GM19452 (cell line): ENCODE measurements at regions not wholly inside any gene's neighbourhood (a gene's known extent, or its start where the extent isn't known, plus 50 kb on each side); places are given as distances from the start of the nearest gene placed in this dataset.

ENCODE experiments used
- ATAC-seq: cut with Tn5 transposase; IDR thresholded peaks from one replicate; pipeline ENCODE4 v1.9.1; 2021; ENCODE audit not compliant: unreplicated experiment

DNA sequence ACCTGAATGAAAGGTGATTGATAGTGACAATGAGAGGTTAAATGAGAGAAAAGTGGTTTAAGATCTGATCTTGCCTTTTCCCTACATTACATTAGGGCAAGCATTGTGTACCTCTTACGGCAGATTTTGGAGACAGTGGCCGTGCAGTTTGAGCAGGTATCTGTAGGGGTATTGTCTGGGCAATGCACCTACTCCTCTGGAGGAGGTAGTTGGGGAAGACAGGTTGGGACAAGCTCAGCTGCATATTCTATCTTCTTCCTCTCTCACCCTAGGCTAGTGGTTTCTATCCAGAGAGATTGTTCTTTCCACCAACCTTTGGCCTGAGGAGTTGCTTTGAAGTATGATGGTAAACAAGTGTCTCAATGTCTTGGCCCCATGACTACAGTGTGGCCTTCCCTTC lies 323.2 kb downstream of the CYP26B1 start:
- no peak for ATAC-seq

DNA sequence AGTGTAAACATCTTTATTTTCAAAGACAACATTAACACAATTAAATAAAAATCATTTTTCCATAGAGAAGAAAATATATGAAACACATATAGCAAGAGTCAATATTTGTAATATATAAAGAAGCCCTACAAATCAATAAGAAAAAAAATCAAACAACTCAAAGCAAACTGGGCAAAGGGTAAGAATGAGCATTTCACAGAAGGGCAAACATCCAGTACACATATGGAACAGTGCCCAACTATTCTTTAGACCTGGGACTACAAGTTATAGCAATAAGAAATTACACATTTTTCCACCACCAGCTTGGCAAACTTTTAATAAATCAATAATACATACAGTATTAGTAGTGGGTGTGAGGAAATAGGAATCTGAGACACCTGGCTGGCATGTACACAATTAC lies 324.1 kb downstream of the CYP26B1 start:
- no peak for ATAC-seq

DNA sequence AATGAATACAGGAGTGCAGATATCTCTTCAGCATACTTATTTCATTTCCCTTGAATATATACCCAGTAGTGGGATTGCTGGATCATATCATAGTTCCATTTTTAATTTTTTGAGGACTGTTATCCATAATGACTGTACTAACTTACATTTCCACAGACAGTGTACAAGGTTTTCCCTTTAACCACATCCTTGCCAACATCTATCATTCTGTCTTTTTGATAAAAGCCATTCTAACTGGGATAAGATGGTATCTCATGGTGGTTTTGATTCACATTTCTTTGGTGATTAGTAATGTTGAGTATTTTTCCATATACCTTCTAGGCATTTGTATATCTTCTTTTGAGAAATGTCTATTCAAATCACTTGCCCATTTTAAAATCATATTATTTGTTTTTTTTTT lies 325.2 kb downstream of the CYP26B1 start:
- ATAC-seq, result no peak

DNA sequence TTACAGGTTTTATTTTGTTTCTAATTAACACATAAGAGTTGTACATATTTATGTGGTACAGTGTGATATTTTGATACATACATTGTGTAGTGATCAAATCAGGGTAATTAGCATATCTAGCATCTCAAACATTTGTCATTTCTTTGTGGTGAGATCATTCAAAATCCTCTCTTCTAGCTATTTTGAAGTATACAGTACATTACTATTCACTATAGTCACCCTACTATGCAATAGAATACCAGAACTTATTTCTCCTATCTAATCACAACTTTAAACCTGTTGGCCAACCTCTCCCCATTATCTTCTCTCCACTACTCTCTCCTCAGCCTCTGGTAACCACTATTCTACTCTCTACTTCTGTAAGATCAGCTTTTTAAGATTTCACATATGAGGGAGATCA lies 325.8 kb downstream of the CYP26B1 start:
- ATAC-seq, result no peak

DNA sequence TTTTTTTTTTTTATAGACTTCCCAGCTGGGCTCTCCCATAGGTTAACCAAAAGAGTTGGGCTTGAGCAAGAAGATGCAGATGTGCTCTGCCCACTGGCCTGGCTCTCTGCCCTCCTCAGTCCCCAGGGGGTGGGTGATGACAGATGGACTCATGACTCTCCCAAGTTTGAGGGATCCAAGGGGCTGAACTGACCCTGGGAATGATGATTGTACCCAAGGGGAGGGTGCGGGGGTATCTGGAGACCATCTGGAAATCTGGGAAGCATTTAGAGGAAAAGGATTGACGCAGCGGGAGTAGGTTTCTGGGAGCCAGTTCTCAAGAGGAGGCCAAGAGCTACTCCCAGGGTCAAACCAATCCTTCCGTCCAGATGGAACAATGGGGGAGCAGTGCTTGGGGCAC lies 330.8 kb downstream of the CYP26B1 start:
- no peak for ATAC-seq

DNA sequence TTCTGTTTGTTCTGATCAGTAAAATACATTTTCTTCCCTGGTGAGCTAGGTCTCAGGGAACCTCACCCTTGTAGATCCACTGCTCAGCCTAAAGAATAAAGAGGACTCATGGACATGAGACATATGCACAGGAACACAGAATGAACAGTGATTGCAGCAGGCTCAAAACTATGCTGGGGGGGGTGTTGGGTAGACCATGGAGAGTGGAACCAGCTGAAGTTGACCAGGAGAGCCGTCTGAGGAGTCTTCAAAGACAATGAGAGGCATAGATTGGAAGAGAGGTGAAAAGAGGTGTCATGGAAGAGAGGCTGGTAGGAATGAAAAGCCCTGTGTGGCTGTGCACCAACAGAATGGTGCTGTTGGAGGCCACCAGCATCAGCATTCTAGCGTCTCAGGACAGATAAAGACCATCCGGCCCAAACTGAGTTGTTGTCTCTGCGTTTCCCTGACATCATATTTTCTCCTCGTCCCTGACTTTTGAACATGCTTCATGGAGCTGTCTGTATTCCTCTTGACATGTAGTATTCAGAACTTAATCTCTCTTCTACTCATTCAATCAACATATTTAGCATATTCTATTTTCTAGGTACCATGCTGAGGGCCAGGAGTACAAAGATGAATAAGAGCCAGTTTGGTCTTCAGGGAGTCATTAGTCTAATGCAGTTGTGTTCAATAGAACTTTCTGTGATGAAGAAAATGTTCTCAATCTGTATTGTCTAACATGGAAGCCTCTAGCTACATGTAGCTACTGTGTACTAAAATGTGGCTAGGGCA lies 331.8 kb downstream of the CYP26B1 start:
- no peak for ATAC-seq

DNA sequence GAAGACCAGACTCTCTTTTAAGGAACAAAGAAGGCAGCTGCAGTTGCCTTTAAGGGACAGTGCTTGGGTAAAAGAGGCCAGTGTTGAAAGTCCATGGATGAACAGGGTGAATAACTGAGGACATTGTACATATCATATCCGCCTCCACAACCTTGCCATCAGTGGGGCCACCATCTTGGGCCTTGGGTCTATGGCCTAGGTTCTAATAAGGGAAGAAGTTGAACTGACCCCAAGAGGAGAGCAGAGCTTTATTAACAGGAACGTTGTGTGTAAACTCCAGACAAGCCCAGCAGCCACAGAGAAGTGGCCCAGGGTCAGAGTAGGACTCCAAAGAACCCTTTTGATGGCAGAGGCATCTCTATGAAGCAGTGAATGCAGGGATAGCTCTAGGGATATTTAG lies 332.8 kb downstream of the CYP26B1 start:
- no peak for ATAC-seq

DNA sequence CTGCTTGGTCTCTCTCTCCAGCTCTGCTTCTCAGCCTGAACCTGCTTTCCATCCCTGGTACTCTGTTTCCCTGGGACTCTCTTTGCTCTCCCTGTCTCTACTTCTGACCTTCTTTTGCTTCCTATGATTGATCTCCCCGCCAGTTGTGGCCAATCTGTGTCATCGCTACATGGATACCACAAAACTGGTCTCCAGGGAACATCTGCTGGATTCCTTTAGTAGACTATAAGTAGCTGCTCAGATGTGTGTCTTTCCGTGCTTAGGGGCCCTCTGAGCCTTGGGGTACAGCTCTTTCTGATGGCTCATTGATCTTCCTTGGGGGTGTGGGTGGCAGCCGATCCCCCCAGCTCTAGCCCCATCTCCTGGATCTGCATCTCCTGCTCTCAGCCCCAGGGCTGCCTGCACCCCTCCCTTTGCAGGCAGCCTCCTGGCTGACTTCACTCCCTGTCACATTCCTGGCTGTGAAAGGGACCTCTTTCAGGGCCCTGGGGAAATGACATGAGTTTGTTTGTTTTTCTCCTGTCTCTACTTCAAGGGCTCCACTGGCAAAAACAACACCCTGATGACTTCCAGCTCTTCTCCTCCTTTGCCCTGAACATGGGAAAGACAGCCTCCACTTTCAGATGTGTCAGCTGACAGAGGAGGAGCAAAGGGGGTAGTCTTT lies 333.7 kb downstream of the CYP26B1 start:
- ATAC-seq, result no peak

DNA sequence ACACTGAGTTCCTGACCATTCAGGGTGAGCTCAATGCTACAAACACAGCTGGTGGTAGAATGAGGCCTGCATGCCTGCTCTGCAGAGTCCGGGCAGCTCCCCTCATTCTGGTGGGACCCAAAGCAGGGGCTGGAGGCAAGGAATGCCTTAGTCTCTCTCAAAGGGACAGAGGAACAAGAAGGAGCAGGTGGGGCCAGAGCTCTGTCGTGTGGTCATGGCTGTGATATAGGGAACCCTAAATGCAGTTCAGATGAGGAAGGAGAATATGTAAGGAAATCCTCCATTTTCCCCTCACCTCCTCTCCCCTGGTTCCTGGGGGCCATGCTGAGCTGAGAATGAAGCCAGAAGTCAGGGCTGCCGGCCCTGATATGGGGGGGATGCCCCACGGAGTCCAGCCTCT lies 334.3 kb downstream of the CYP26B1 start:
- ATAC-seq, result no peak

DNA sequence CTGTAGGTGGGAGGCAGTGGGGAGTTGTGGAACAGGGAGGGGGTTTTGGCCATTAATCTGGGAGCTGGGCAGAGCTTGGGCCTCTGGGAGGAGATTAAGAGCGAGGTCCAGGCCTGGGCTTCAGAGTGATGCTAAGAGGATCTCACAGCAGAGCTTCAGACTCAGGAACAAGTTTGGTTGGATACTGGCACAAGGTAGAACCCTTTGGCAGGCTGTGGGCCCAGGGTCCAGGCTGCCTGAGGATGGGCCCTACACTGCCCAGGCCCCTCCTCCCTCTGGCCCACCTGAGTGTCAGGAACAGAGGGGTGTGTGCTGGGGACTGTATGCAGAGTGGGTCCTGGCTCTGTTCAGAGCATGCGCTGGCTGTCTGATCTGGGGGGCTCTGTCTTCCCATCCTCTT lies 334.9 kb downstream of the CYP26B1 start:
- no peak for ATAC-seq

DNA sequence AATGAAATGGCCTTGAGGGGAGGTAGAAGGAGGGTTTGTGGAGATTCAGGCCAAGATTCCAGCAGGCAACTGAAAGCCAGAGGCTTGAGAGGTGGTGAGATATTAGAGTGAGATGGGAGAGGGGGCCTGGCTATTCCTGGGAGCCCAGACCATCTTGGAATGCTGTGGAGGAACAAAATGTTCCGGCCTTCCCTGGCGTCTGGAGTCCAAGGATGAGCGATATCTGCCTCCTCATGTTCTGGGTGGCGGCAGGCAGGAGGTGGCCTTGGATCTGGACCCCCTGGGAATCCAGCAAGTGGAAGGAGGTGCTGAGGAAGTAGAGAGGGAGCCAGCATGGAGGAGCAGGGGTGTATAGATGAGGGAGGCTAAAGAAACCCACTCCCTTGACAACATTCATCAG lies 335.9 kb downstream of the CYP26B1 start:
- no peak for ATAC-seq

DNA sequence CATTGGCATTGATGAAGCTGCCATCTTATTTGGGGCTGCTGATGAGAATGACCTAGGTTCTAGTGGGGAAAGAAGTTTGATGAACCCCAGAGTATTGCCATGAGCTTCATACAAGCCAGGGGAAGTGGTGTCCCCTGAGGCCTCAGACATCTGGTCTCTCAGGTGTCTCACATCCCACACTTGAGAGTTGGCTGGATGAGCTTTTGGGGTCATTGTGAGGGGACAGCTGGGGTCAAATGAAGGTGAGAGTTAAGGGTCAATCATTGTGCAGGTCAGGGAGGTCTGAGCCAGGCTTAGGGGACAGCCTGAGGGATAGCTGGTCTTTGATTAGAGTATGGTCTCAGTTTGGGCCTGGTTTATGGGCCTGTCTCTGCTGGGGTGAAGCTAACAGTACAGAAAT lies 336.5 kb downstream of the CYP26B1 start:
- ATAC-seq, result no peak

DNA sequence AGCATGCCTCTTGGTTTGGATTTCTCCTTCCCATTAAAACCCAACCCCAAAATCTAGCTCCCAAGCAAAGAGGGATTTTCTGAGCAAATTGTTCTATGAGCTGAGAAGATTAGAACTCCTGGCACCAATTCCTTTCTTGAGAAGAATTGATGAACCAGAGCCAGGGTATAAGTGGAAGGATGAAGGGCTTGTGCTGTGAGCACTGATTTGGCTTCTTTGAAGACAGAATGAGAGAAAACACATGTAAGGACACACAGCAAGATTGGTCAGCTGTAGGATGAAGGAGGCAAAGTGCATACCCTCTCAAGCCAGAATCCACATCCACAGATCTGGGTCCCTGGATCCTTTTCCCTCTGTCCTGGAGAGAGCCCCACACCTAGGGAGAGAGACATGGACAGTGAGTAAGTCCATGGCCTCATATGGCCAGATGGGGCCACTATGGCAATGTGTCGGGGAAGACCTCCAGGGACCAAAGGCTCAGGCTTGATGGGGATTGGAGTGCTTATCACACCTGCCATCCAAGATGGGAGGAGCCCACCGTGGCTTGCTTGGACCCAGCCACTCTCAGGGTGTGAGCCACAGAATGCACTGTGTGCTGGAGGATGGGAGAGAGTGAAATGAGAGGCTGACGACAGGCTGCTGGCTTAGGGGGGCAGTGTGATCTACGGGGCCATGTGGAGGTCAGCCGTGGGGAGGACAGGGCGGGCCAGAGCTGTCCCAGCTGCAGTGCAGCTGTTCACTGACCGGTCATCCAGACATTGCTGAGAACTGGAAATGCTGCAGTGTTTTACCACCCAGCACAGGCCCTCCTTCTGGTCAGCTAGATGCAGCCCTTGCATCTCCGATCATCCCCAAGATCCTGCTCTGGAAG lies 339.8 kb downstream of the CYP26B1 start:
- no peak for ATAC-seq

DNA sequence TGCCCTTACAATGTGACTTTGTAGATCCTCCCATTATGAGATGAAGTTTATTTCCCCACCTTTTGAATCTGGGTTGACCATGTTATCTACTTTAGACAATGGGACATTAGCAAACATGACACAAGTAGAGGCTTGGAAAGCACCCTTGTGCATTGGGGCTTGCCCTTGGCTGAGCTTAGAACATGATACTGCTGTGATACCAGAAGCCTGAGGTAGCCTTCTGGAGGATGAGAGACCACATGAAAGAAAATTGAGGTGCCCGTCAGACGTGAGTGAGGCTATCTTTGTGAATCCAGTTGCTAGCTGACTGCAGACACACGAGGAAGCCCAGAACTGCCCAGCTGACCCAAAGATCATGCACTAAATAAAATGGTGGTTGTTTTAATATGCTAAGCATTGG lies 341.2 kb downstream of the CYP26B1 start:
- no peak for ATAC-seq

DNA sequence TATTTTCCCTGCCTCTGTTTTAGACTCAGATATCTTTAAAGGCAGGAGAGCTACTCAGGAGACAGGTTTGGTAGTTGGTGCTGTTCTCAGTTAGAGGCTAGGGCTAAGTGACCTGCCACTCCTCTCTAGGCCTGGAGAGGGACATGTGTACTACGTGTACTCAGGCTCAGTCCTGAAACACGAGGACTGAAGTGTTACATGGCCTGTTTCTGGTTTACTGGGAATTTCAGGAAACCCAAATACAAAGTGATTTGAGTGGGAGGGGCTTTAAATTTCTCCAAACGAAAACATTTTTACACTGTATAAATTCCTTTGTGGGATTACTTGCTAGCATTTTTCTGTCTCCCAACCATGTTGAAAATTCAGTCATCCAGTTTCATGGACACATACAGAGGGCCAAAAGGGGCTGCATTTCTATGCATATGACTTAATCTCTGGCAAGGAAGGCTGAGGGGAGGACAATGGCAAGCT lies 343.3 kb downstream of the CYP26B1 start:
- no peak for ATAC-seq

DNA sequence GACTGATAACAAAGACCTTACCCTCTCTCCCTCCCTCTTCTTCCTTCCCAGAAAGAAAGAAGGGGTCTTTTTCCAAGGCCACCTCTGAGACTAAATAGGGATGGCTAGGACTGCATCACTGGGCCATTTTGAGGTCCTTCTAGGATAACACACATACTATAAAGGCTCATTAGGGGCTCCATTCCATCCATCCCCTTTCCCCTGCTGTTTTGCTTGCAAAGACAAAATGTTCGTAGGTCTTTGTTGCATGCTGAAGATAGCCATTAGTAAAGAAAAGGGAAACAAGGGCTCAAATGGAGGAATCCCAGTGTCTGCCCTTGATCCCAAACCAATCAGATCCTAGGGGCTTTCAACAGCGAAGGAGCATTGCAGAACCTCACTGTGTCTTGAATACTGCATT lies 344.3 kb downstream of the CYP26B1 start:
- no peak for ATAC-seq

DNA sequence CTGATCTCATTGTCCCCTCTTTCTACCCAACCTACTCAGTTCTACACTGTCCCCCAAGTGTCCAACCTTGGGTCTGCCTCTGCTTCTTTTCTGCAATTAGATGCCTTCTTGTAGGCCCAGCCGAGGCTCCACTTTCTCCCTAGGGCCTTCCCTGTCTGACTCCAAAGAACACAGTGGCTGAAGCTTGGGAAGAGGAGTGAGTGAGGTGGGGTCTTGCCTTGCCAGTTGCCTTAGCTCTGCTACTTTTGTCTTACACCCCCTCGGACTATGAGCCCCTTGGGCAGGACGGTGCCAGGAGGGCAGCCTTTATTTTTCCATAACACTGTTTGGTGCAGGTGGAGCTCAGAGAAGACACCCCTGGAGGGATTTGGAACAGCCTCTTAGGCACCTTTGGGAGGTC lies 345.1 kb downstream of the CYP26B1 start:
- no peak for ATAC-seq

DNA sequence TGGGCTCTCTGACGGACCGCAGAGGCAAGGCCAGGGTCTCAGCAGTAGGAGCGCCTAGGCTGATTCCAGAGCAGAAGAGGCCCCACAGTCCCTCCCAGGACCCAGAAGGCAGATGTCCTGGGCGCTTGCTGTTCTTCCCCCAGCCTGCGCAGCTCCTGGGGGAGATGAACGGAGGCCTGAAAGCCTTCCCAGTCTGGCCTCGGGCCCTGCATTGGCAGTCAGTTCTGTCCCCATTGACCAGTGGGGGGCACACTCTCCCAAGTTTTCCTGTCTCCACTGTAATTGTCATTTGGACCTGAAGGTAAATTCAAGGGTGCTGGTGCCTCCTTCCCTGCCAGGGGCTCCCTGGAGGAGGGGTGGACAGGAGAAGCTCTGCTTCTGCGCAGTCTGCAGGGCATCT lies 345.7 kb downstream of the CYP26B1 start:
- ATAC-seq, result no peak

DNA sequence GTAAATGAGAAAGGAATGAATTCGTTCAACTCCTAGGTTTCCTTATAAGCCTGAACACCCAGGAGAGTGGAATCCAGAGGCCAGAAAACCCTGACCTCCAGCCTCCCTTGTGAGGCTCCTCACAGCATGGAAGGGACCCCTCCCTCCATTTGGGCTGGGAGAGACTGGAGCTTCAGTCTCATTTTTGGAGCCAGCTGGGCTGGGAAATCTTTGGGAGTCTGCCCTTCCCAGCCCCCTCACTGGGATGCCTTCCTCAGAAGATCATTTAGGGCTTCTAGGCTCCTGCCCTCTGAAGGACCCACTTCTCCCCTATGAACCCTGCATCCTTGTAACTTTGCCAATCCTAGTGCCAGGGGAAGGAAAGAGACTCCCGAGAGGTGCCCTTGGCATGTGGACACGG lies 346.1 kb downstream of the CYP26B1 start:
- ATAC-seq, result no peak

DNA sequence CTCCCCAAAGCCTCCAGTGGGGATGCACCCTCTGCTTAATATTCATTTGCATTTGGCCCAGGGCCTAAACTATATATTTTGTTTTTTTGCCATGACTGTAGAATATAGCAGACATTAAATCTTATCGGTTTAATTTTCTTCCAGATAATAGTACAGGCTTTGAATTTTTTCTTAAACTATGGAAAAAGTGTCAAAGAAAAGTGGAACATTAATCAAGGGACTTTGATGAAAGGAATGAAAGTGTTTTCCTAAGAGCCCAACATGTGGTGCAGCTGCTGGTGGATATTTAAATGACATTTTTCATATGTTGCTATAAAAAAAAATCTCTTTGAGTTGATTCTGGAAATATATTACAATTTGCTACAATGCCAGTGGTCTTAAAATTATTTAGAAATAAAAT lies 346.8 kb downstream of the CYP26B1 start:
- no peak for ATAC-seq

DNA sequence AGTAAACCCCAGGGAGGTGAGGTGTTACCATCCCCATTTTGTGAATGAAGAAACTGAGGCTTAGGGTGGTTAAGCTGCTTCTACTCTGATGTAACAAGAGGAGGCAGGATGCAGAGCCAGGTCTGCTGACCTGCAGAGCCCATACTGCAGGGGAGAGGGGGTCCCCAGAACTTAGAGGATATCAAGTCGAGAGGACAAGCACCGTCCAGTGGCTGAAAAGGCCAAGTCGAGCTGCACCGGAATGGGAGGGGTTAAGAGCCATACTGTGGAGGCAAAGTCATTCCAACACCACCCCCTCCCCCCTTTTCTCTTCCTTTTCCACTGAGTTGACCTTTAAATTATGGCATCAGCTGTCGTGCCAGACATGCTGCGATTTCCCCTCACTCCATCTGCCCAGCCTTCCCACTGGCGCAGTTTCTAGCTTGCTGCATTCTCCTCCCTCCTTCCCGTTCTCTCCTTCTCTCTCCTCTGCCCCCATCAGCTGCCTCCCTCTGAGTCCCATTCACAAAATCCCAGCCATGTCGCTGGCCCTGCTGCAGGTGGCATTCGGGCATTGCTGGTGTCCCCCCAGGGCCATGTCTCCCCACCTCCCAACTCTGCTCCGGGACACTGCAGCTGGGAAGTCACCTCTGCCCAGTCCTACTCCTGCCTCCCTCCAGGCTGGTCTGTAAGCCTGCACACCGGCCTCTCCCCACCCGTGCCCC lies 346.9 kb downstream of the DYSF start:
- ATAC-seq, result no peak
